ENCODE measurements at regions not wholly inside any gene's neighbourhood (a gene's known extent, or its start where the extent isn't known, plus 50 kb on each side); places are given as distances from the start of the nearest gene placed in this dataset.
A peak's percentile ranks its signal among the peaks of the same experiment; 100 is the strongest.

- DNase-seq = no peak
Measured at GRCh38 chr5:168193493-168194250, 97.8 kb upstream of the WWC1 start.

GRCh38 chr5:168195110-168195509 lies 96.3 kb upstream of the WWC1 start:
- DNase-seq = no peak

GRCh38 chr5:168198359-168198758 lies 93.1 kb upstream of the WWC1 start:
- no peak for DNase-seq

- DNase-seq = no peak
Measured at GRCh38 chr5:168202996-168203395, 88.4 kb upstream of the WWC1 start.

- DNase-seq = no peak
Measured at GRCh38 chr5:168204165-168204564, 87.3 kb upstream of the WWC1 start.

GRCh38 chr5:168207450-168208029 lies 83.9 kb upstream of the WWC1 start:
- DNase-seq = no peak

GRCh38 chr5:168209244-168209995 lies 82.0 kb upstream of the WWC1 start:
- no peak for DNase-seq

GRCh38 chr5:168209997-168210396 lies 81.4 kb upstream of the WWC1 start:
- DNase-seq = no peak

GRCh38 chr5:168211245-168211644 lies 80.2 kb upstream of the WWC1 start:
- DNase-seq = no peak

GRCh38 chr5:168211936-168212335 lies 79.5 kb upstream of the WWC1 start:
- DNase-seq = no peak

- no peak for DNase-seq
Measured at GRCh38 chr5:168214071-168214470, 77.4 kb upstream of the WWC1 start.

- no peak for DNase-seq
Measured at GRCh38 chr5:168214886-168215285, 76.6 kb upstream of the WWC1 start.

GRCh38 chr5:168215646-168216045 lies 75.8 kb upstream of the WWC1 start:
- DNase-seq = no peak

- no peak for DNase-seq
Measured at GRCh38 chr5:168216989-168217388, 74.5 kb upstream of the WWC1 start.

- peak; percentile 11 for DNase-seq
Measured at GRCh38 chr5:168217497-168217896, 73.9 kb upstream of the WWC1 start.

- no peak for DNase-seq
Measured at GRCh38 chr5:168218746-168219145, 72.7 kb upstream of the WWC1 start.

- peak; percentile 60 for DNase-seq
Measured at GRCh38 chr5:168219515-168220410, 71.7 kb upstream of the WWC1 start.

GRCh38 chr5:168224085-168224484 lies 67.4 kb upstream of the WWC1 start:
- no peak for DNase-seq

- no peak for DNase-seq
Measured at GRCh38 chr5:168226012-168226411, 65.4 kb upstream of the WWC1 start.

- DNase-seq = no peak
Measured at GRCh38 chr5:168227001-168227400, 64.4 kb upstream of the WWC1 start.

GRCh38 chr5:168227973-168228615 lies 63.4 kb upstream of the WWC1 start:
- DNase-seq = no peak

- no peak for DNase-seq
Measured at GRCh38 chr5:168228668-168229067, 62.8 kb upstream of the WWC1 start.

- no peak for DNase-seq
Measured at GRCh38 chr5:168234133-168234532, 57.3 kb upstream of the WWC1 start.

All from NCI-H2029 treated with DMSO at 0.1 percent for 48 hours (cell line).